H1 (cell line): ENCODE measurements at regions not wholly inside any gene's neighbourhood (a gene's known extent, or its start where the extent isn't known, plus 50 kb on each side); places are given as distances from the start of the nearest gene placed in this dataset.
A peak's percentile ranks its signal among the peaks of the same experiment; 100 is the strongest.

Source experiments
- CTCF ChIA-PET: fragments of 300-600 bp; sonication (Branson Sonifier 250); formaldehyde crosslinking; loops from one replicate; lab custom pipeline; 2021; ENCODE audit not compliant: partially characterized antibody; lab: Charles Lee
- POLR2A ChIA-PET: fragments of 300-600 bp; sonication (Branson Sonifier 250); formaldehyde crosslinking; loops from one replicate; lab custom pipeline; 2021; ENCODE audit warnings: inconsistent platforms; ENCODE audit not compliant: partially characterized antibody; lab: Charles Lee
- DNase-seq, 2 experiments: peaks; one replicate each; pipeline versions ENCODE4 v3.0.0 to v3.0.0-alpha.2; 2010 to 2022; ENCODE audit warnings: low spot score in 2 of 2, low read depth in 1 of 2, mixed read lengths in 1 of 2
- FAIRE-seq: peaks from 2 replicates; lab custom pipeline; 2011; peaks lifted over from hg19 to GRCh38; lab: Jason Lieb, UNC
- H2AFZ ChIP-seq: 2 replicates; pipeline ENCODE4 v1.8.1; 2012; ENCODE audit warnings: low read length, inconsistent platforms
- H2AK5ac ChIP-seq: 2 replicates; pipeline ENCODE4 v1.6.1; 2013; ENCODE audit warnings: low read depth, low read length
- H2BK120ac ChIP-seq: replicated peaks from 2 replicates; pipeline ENCODE3; 2013; ENCODE audit warnings: low read depth, low read length, inconsistent platforms
- H2BK12ac ChIP-seq: 2 replicates; pipeline ENCODE4 v1.6.1; 2013; ENCODE audit warnings: low read depth, low read length
- H2BK15ac ChIP-seq: 2 replicates; pipeline ENCODE4 v1.6.1; 2013; ENCODE audit warnings: low read length
- H2BK20ac ChIP-seq: 2 replicates; pipeline ENCODE4 v1.6.1; 2013; ENCODE audit warnings: low read length
- H2BK5ac ChIP-seq: 2 replicates; pipeline ENCODE4 v1.6.1; 2013; ENCODE audit warnings: low read depth, low read length
- H3K14ac ChIP-seq: 2 replicates; pipeline ENCODE4 v1.6.1; 2013; ENCODE audit warnings: inconsistent platforms; ENCODE audit not compliant: insufficient read length
- H3K18ac ChIP-seq: 2 replicates; pipeline ENCODE4 v1.6.1; 2013; ENCODE audit warnings: low read length; ENCODE audit errors: extremely low read depth
- H3K23ac ChIP-seq: 2 replicates; pipeline ENCODE4 v1.6.1; 2013; ENCODE audit warnings: inconsistent platforms; ENCODE audit not compliant: insufficient read length
- H3K23me2 ChIP-seq: 2 replicates; pipeline ENCODE4 v1.6.1; 2013; ENCODE audit warnings: low read depth, low read length
- H3K27ac ChIP-seq: 2 replicates; pipeline ENCODE4 v1.6.1; 2011; ENCODE audit warnings: low read depth, low read length, inconsistent platforms
- H3K27me3 ChIP-seq, 4 experiments: replicated peaks in 1 of 4; 1 replicate in 1 of 4; 2 replicates in 3 of 4; pipeline versions ENCODE4 v1.6.1 to v1.8.1; 2011 to 2013; ENCODE audit warnings: low read length in 3 of 4, mild to moderate bottlenecking in 3 of 4, inconsistent platforms in 2 of 4, mixed read lengths in 2 of 4, moderate library complexity in 1 of 4; ENCODE audit not compliant: control insufficient read depth in 3 of 4, insufficient read depth in 3 of 4; ENCODE audit errors: extremely low read depth in 1 of 4
- H3K36me3 ChIP-seq, 4 experiments: 2 replicates each; pipeline versions ENCODE4 v1.6.1 to v1.8.1; 2011 to 2013; ENCODE audit warnings: mild to moderate bottlenecking in 4 of 4, low read length in 3 of 4, moderate library complexity in 2 of 4, control low read depth in 1 of 4, inconsistent platforms in 1 of 4; ENCODE audit not compliant: insufficient read depth in 4 of 4, control insufficient read depth in 2 of 4
- H3K4ac ChIP-seq: replicated peaks from 2 replicates; pipeline ENCODE3; 2013; ENCODE audit warnings: low read length, low read depth, mixed read lengths, inconsistent platforms; ENCODE audit not compliant: insufficient read length
- H3K4me1 ChIP-seq, 4 experiments: replicated peaks in 1 of 4; 1 replicate in 1 of 4; 2 replicates in 3 of 4; pipeline versions ENCODE4 v1.6.1 to v1.8.1; 2011 to 2013; ENCODE audit warnings: low read length in 3 of 4, inconsistent platforms in 2 of 4, mixed read lengths in 1 of 4; ENCODE audit not compliant: insufficient read depth in 4 of 4, control insufficient read depth in 3 of 4
- H3K4me2 ChIP-seq, 2 experiments: 2 replicates each; pipeline versions ENCODE4 v1.6.1 to v1.8.1; 2011 to 2013; ENCODE audit warnings: low read depth in 2 of 2, low read length in 2 of 2, control low read depth in 1 of 2, inconsistent platforms in 1 of 2, mild to moderate bottlenecking in 1 of 2; ENCODE audit not compliant: insufficient read depth in 1 of 2
- H3K4me3 ChIP-seq, 4 experiments: fragments of 200-600, 300-600 bp in 1 of 4; sonication (generic), shearing (Covaris generic), sonication (Bioruptor Twin) in 1 of 4; 2 replicates each; pipeline versions ENCODE4 v1.5.1 to v1.8.1; 2011 to 2016; ENCODE audit warnings: low read length in 4 of 4, low read depth in 3 of 4, control low read depth in 2 of 4, inconsistent platforms in 2 of 4, mild to moderate bottlenecking in 2 of 4, mixed read lengths in 1 of 4, moderate library complexity in 1 of 4; ENCODE audit not compliant: insufficient read depth in 2 of 4; ENCODE audit errors: extremely low read depth in 1 of 4
- H3K56ac ChIP-seq: replicated peaks from 2 replicates; pipeline ENCODE3; 2013; ENCODE audit warnings: low read depth, mild to moderate bottlenecking, mixed read lengths, low read length, inconsistent platforms; ENCODE audit not compliant: insufficient read length
- H3K79me1 ChIP-seq: 2 replicates; pipeline ENCODE4 v1.6.1; 2013; ENCODE audit warnings: low read depth, low read length, control low read depth
- H3K79me2 ChIP-seq, 2 experiments: 2 replicates each; pipeline versions ENCODE4 v1.6.1 to v1.8.1; 2012 to 2013; ENCODE audit warnings: low read length in 2 of 2, mild to moderate bottlenecking in 2 of 2, inconsistent platforms in 1 of 2; ENCODE audit not compliant: insufficient read depth in 2 of 2, control insufficient read depth in 1 of 2
- H3K9ac ChIP-seq, 4 experiments: replicated peaks in 1 of 4; 1 replicate in 1 of 4; 2 replicates in 3 of 4; pipeline versions ENCODE4 v1.6.1 to v1.8.1; 2011 to 2013; ENCODE audit warnings: low read depth in 3 of 4, low read length in 3 of 4, control low read depth in 2 of 4, mild to moderate bottlenecking in 2 of 4, moderate library complexity in 2 of 4, inconsistent platforms in 1 of 4; ENCODE audit errors: extremely low read depth in 1 of 4
- H3K9me3 ChIP-seq, 2 experiments: 2 replicates each; pipeline versions ENCODE4 v1.6.1 to v1.8.1; 2012 to 2013; ENCODE audit warnings: mild to moderate bottlenecking in 2 of 2, moderate library complexity in 2 of 2, control low read depth in 1 of 2, inconsistent platforms in 1 of 2, low read depth in 1 of 2, low read length in 1 of 2, mixed read lengths in 1 of 2; ENCODE audit not compliant: insufficient read depth in 2 of 2
- H4K20me1 ChIP-seq, 2 experiments: replicated peaks in 1 of 2; 2 replicates each; pipeline versions ENCODE3 to v1.8.1; 2011 to 2013; ENCODE audit warnings: inconsistent platforms in 2 of 2, low read length in 2 of 2, mild to moderate bottlenecking in 1 of 2; ENCODE audit not compliant: insufficient read depth in 2 of 2, control insufficient read depth in 1 of 2
- H4K5ac ChIP-seq: 2 replicates; pipeline ENCODE4 v1.6.1; 2013; ENCODE audit warnings: low read length, low read depth, mixed read lengths, inconsistent platforms; ENCODE audit not compliant: insufficient read length
- H4K8ac ChIP-seq: 2 replicates; pipeline ENCODE4 v1.8.0; 2013; ENCODE audit warnings: mild to moderate bottlenecking, moderate library complexity, low read length, inconsistent platforms; ENCODE audit not compliant: insufficient read depth; ENCODE audit errors: extremely low read depth
- H4K91ac ChIP-seq: replicated peaks from 2 replicates; pipeline ENCODE3; 2013; ENCODE audit warnings: low read length, mixed read lengths, inconsistent platforms; ENCODE audit not compliant: insufficient read length
- JUND ChIP-seq: IDR thresholded peaks from 2 replicates; pipeline ENCODE4 v1.6.1; 2011; ENCODE audit warnings: mild to moderate bottlenecking, improper control_type of control experiment, low read length
- POLR2A ChIP-seq, 2 experiments: IDR thresholded peaks; 1 replicate in 1 of 2; 2 replicates in 1 of 2; pipeline ENCODE4 v1.6.1; 2011; ENCODE audit warnings: low read depth in 2 of 2, low read length in 2 of 2, mild to moderate bottlenecking in 2 of 2; ENCODE audit errors: control extremely low read depth in 1 of 2
- RNF2 ChIP-seq: fragments of 200-900, 300-1000 bp; sonication (generic); IDR thresholded peaks from 2 replicates; pipeline ENCODE4 v1.7.1; 2016; ENCODE audit warnings: borderline replicate concordance, low read depth, mild to moderate bottlenecking, antibody characterized with exemption, low read length; ENCODE audit not compliant: poor library complexity, severe bottlenecking; ENCODE audit errors: missing control alignments
- whole genome bisulfite sequencing, 2 experiments: shearing (Covaris generic) in 1 of 2; methylation state at CpG; one replicate each; pipeline versions ENCODE4 v1.1.6 to v1.1.7; 2013 to 2015; ENCODE audit warnings: low lambda C conversion rate in 2 of 2, mixed read lengths in 2 of 2, inconsistent platforms in 1 of 2, low coverage in 1 of 2, missing lambda C conversion rate in 1 of 2; ENCODE audit not compliant: insufficient replicate concordance in 2 of 2, insufficient coverage in 1 of 2, insufficient read length in 1 of 2; ENCODE audit errors: extremely low coverage in 1 of 2, missing lambda C conversion rate in 1 of 2; 5-methylcytosine and 5-hydroxymethylcytosine counted together

GRCh38 chr16:48913384-48913783, 303.4 kb upstream of the N4BP1 start:
- Histone ChIP-seq H4K8ac (no peak overlapping the region), H2BK5ac (peak overlapping the region; percentile 81; the same call in 1 of the 2 replicates), H4K5ac (no peak overlapping the region), H2BK20ac (no peak overlapping the region), H2AK5ac (0 out of 2 replicates have a peak overlapping the region, but pooled peaks have one; percentile 41), H3K4me3 (no peak overlapping the region), H3K23ac (no peak overlapping the region), H3K27me3 (no peaks in the 10 kb centered on the region), H3K4me2 (no peak overlapping the region), H3K4ac (no peak overlapping the region), H3K9ac (no peak overlapping the region), H2AFZ (no peak overlapping the region), H3K14ac (no peak overlapping the region), H3K27ac (no peak overlapping the region; the same call in 1 of the 2 replicates), H2BK12ac (peak overlapping the region; percentile 92), H3K18ac (no peak overlapping the region), H3K36me3 (no peaks in the 10 kb centered on the region), H2BK15ac (no peak overlapping the region), H3K9me3 (no peaks in the 10 kb centered on the region), H4K91ac (no peak overlapping the region), H3K79me1 (no peaks in the 10 kb centered on the region), H3K56ac (no peak overlapping the region), H3K4me1 (peaks cover 0 to 4% (median under 1%) of the 10 kb centered on the region in 4 experiments; a peak in 1 of 7 replicates), H3K23me2 (no peaks in the 10 kb centered on the region), H2BK120ac (no peak overlapping the region), H4K20me1 (no peaks in the 10 kb centered on the region), H3K79me2 (no peaks in the 10 kb centered on the region)
- ChIA-PET POLR2A (no interaction called here), CTCF (interaction anchor here (0.8 to 1.4 kb wide), 4 partner anchors 12 to 436 kb away, joined by 3 to 5 read pairs (median 3); no protein-coding TSS in a partner anchor)
- no peak for FAIRE-seq
- 90% methylated on average over 4 of the region's 4 CpGs; no CpG with 5 or more reads in 1 of the 2 experiments for WGBS, 2 experiments
- DNase-seq, result no peak
- no peak for TF ChIP-seq JUND
- TF ChIP-seq POLR2A (IDR thresholded peaks at IDR 0.05; ENCODE audit: control extremely low read depth in 1 of 2, low read depth in 2 of 2, low read length in 2 of 2), result no peak
- TF ChIP-seq RNF2, result no peak
